Caco-2 (cell line): ENCODE measurements at regions not wholly inside any gene's neighbourhood (a gene's known extent, or its start where the extent isn't known, plus 50 kb on each side); places are given as distances from the start of the nearest gene placed in this dataset.

Experiments
- BruUV-seq: library from RNA; stranded (reverse); fragments of 400-500 nt; replicated peaks from 2 replicates; lab custom pipeline; 2021; lab: Mats Ljungman, UMichigan
- CTCF ChIA-PET: fragments of 300-600 bp; sonication (Branson Sonifier 250); formaldehyde crosslinking; loops from one replicate; lab custom pipeline; 2022; ENCODE audit warnings: antibody characterized with exemption; lab: Charles Lee
- POLR2A ChIA-PET: fragments of 300-600 bp; sonication (Branson Sonifier 250); formaldehyde crosslinking; loops from one replicate; lab custom pipeline; 2022; ENCODE audit warnings: antibody characterized with exemption; lab: Charles Lee
- DNase-seq, 2 experiments: peaks; one replicate each; pipeline versions ENCODE4 v3.0.0 to v3.0.0-alpha.2; 2020 to 2022
- H3K27me3 ChIP-seq: replicated peaks from 2 replicates; pipeline ENCODE4 v1.6.0; 2011; ENCODE audit warnings: low read length; ENCODE audit not compliant: control insufficient read depth, insufficient read depth
- H3K36me3 ChIP-seq: 2 replicates; pipeline ENCODE4 v1.5.1; 2011; ENCODE audit warnings: low read length; ENCODE audit not compliant: control insufficient read depth, insufficient read depth
- H3K4me1 ChIP-seq: fragments of 250-450 bp; sonication (Bioruptor Pico); 2 replicates; pipeline ENCODE4 v1.5.1; 2020; ENCODE audit warnings: mild to moderate bottlenecking
- H3K4me3 ChIP-seq: 2 replicates; pipeline ENCODE4 v1.5.1; 2011; ENCODE audit warnings: low read depth, mild to moderate bottlenecking, control low read depth, low read length
- H3K9me3 ChIP-seq: fragments of 250-450 bp; sonication (Bioruptor Pico); 2 replicates; pipeline ENCODE4 v1.5.1; 2020; ENCODE audit warnings: mild to moderate bottlenecking, moderate library complexity
- H3K27ac Mint-ChIP-seq: one replicate; pipeline ENCODE4 v1.8.0; 2022; ENCODE audit warnings: mixed read lengths; ENCODE audit not compliant: unreplicated experiment
- H3K27me3 Mint-ChIP-seq: one replicate; pipeline ENCODE4 v1.8.0; 2022; ENCODE audit warnings: mixed read lengths; ENCODE audit not compliant: insufficient read depth, unreplicated experiment
- H3K36me3 Mint-ChIP-seq: one replicate; pipeline ENCODE4 v1.8.0; 2022; ENCODE audit warnings: mild to moderate bottlenecking, mixed read lengths; ENCODE audit not compliant: insufficient read depth, unreplicated experiment
- H3K4me1 Mint-ChIP-seq: one replicate; pipeline ENCODE4 v1.8.0; 2022; ENCODE audit warnings: low read depth, mixed read lengths; ENCODE audit not compliant: unreplicated experiment
- H3K4me3 Mint-ChIP-seq: one replicate; pipeline ENCODE4 v1.8.0; 2022; ENCODE audit warnings: mild to moderate bottlenecking, moderate library complexity, mixed read lengths; ENCODE audit not compliant: unreplicated experiment
- H3K9me3 Mint-ChIP-seq: one replicate; pipeline ENCODE4 v1.8.0; 2022; ENCODE audit warnings: mixed read lengths; ENCODE audit not compliant: unreplicated experiment
- CTCF ChIP-seq, 2 experiments: fragments of 200-600 bp in 1 of 2; IDR thresholded peaks; 1 replicate in 1 of 2; 2 replicates in 1 of 2; pipeline versions ENCODE4 v1.5.1 to v1.8.0; 2011 to 2022; ENCODE audit warnings: antibody characterized with exemption in 1 of 2, control low read depth in 1 of 2, inconsistent platforms in 1 of 2, low read depth in 1 of 2, low read length in 1 of 2, mild to moderate bottlenecking in 1 of 2, moderate library complexity in 1 of 2; ENCODE audit not compliant: insufficient read depth in 1 of 2, severe bottlenecking in 1 of 2, unreplicated experiment in 1 of 2
- intact Hi-C: fragments of 100-400 bp; cut with micrococcal nuclease; formaldehyde crosslinking; loops from one replicate; pipeline ENCODE4 v1.10.0; 2022; ENCODE audit not compliant: unreplicated experiment

GRCh38 chr1:96060621-96061020, 661.0 kb upstream of the PTBP2 start:
- BruUV-seq: no TSS peak
- Histone ChIP-seq H3K9me3 (no peaks in the 10 kb centered on the region), H3K4me3 (no peak overlapping the region), H3K36me3 (no peaks in the 10 kb centered on the region), H3K27me3 (no peaks in the 10 kb centered on the region), H3K4me1 (no peaks in the 10 kb centered on the region)
- H3K27ac Mint-ChIP-seq: no peak overlapping the region
- intact Hi-C loops: no loop called here
- H3K36me3 Mint-ChIP-seq: no peaks in the 10 kb centered on the region
- POLR2A ChIA-PET: no interaction called here
- H3K9me3 Mint-ChIP-seq: no peaks in the 10 kb centered on the region
- no peaks in the 10 kb centered on the region for H3K4me1 Mint-ChIP-seq
- TF ChIP-seq CTCF (IDR thresholded peaks at IDR 0.05; ENCODE audit: insufficient read depth in 1 of 2, low read depth in 1 of 2, low read length in 1 of 2, severe bottlenecking in 1 of 2, unreplicated experiment in 1 of 2): no peak
- H3K27me3 Mint-ChIP-seq: no peaks in the 10 kb centered on the region
- DNase-seq: no peak
- CTCF ChIA-PET: no interaction called here
- H3K4me3 Mint-ChIP-seq: no peak overlapping the region

- Mint-ChIP-seq H3K4me1 (no peaks in the 10 kb centered on the region), H3K4me3 (no peak overlapping the region), H3K9me3 (no peaks in the 10 kb centered on the region), H3K36me3 (no peaks in the 10 kb centered on the region), H3K27ac (no peak overlapping the region), H3K27me3 (peaks cover 2% of the 10 kb centered on the region)
- H3K9me3 ChIP-seq: no peaks in the 10 kb centered on the region
- no peaks in the 10 kb centered on the region for H3K4me1 ChIP-seq
- no peak for TF ChIP-seq CTCF (IDR thresholded peaks at IDR 0.05; ENCODE audit: insufficient read depth in 1 of 2, low read depth in 1 of 2, low read length in 1 of 2, severe bottlenecking in 1 of 2, unreplicated experiment in 1 of 2)
- no peak for DNase-seq
- no peaks in the 10 kb centered on the region for H3K36me3 ChIP-seq
- no peaks in the 10 kb centered on the region for H3K27me3 ChIP-seq
- ChIA-PET POLR2A (no interaction called here), CTCF (no interaction called here)
- BruUV-seq: no TSS peak
- no peak overlapping the region for H3K4me3 ChIP-seq
- intact Hi-C loops: no loop called here
These were observed 649.6 kb upstream of the PTBP2 start for GRCh38 chr1:96072021-96072420.

DNA sequence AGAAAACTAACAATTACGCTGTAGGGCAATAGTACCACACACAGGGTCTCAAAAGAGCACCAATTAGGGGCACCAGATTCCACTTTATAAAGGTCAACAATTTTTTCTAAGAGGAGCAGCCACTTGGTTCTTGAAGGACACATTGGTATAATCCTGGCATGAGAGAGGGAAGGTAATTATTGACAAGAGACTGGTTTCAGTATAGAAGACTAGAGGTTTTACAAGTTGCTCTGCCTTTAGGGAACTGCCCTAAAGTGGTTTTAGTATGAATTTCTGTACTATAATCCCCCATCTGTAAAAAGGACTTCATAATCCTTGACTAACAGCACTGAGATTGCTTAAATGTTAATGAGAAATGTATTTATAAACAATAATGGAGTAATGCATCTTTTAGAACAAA, 648.5 kb upstream of the PTBP2 start:
- peaks cover 2% of the 10 kb centered on the region for H3K27me3 Mint-ChIP-seq

More for the DNA sequence above, 648.5 kb upstream of the PTBP2 start:
- DNase-seq: no peak
- no peak for TF ChIP-seq CTCF (IDR thresholded peaks at IDR 0.05; ENCODE audit: insufficient read depth in 1 of 2, low read depth in 1 of 2, low read length in 1 of 2, severe bottlenecking in 1 of 2, unreplicated experiment in 1 of 2)
- Mint-ChIP-seq H3K27ac (no peak overlapping the region), H3K36me3 (no peaks in the 10 kb centered on the region), H3K4me3 (no peak overlapping the region), H3K4me1 (no peaks in the 10 kb centered on the region), H3K9me3 (no peaks in the 10 kb centered on the region)
- H3K27me3 ChIP-seq: no peaks in the 10 kb centered on the region
- intact Hi-C loops: no loop called here
- no peaks in the 10 kb centered on the region for H3K4me1 ChIP-seq
- no peaks in the 10 kb centered on the region for H3K36me3 ChIP-seq
- no peaks in the 10 kb centered on the region for H3K9me3 ChIP-seq
- POLR2A ChIA-PET: no interaction called here
- CTCF ChIA-PET: interaction anchor here (0.7 kb wide), 1 partner anchor 358 kb away, joined by 3 read pairs; no protein-coding TSS in a partner anchor
- BruUV-seq: no TSS peak
- no peak overlapping the region for H3K4me3 ChIP-seq
